ENCODE measurements at regions not wholly inside any gene's neighbourhood (a gene's known extent, or its start where the extent isn't known, plus 50 kb on each side); places are given as distances from the start of the nearest gene placed in this dataset.

- no peak for TF ChIP-seq CTCF (conservative IDR thresholded peaks at IDR 0.05 in 1 of 2, IDR thresholded peaks at IDR 0.05 in 1 of 2; ENCODE audit: low read depth in 1 of 2, low read length in 2 of 2)
- no peak for TF ChIP-seq EZH2 (IDR thresholded peaks at IDR 0.05; ENCODE audit: low read length, missing control alignments)
Observed at GRCh38 chrX:68950937-68951336, 122.1 kb downstream of the EFNB1 start.
